ENCODE measurements at regions not wholly inside any gene's neighbourhood (a gene's known extent, or its start where the extent isn't known, plus 50 kb on each side); places are given as distances from the start of the nearest gene placed in this dataset.

- TF ChIP-seq, protein P1, sequence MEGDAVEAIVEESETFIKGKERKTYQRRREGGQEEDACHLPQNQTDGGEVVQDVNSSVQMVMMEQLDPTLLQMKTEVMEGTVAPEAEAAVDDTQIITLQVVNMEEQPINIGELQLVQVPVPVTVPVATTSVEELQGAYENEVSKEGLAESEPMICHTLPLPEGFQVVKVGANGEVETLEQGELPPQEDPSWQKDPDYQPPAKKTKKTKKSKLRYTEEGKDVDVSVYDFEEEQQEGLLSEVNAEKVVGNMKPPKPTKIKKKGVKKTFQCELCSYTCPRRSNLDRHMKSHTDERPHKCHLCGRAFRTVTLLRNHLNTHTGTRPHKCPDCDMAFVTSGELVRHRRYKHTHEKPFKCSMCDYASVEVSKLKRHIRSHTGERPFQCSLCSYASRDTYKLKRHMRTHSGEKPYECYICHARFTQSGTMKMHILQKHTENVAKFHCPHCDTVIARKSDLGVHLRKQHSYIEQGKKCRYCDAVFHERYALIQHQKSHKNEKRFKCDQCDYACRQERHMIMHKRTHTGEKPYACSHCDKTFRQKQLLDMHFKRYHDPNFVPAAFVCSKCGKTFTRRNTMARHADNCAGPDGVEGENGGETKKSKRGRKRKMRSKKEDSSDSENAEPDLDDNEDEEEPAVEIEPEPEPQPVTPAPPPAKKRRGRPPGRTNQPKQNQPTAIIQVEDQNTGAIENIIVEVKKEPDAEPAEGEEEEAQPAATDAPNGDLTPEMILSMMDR (conservative IDR thresholded peaks at IDR 0.05): no peak
- no peak for TF ChIP-seq ZFX (IDR thresholded peaks at IDR 0.05)
Measured at GRCh38 chr4:62706423-62706822, 1506.3 kb downstream of the ADGRL3 start.

Data from C4-2B (cell line).